A673 (cell line): ENCODE measurements at regions not wholly inside any gene's neighbourhood (a gene's known extent, or its start where the extent isn't known, plus 50 kb on each side); places are given as distances from the start of the nearest gene placed in this dataset.

Experiments
- CTCF ChIP-seq: fragments of 300-800, 200-600 bp; sonication (generic); conservative IDR thresholded peaks from 2 replicates; pipeline ENCODE4 v1.5.1; 2017; ENCODE audit warnings: low read depth, mild to moderate bottlenecking, antibody characterized with exemption, low read length, moderate library complexity, mixed read lengths
- EZH2 ChIP-seq: fragments of 200-600 bp; sonication (generic); IDR thresholded peaks from 2 replicates; pipeline ENCODE4 v1.6.1; 2017; ENCODE audit warnings: borderline replicate concordance, low read depth, mild to moderate bottlenecking, mixed read lengths, antibody characterized with exemption, low read length; ENCODE audit not compliant: poor library complexity, severe bottlenecking

GRCh38 chr15:67006083-67007065, 59.0 kb upstream of the SMAD3 start:
- TF ChIP-seq CTCF = no peak
- TF ChIP-seq EZH2 = no peak
